Natural killer cell (primary cell): ENCODE measurements at regions not wholly inside any gene's neighbourhood (a gene's known extent, or its start where the extent isn't known, plus 50 kb on each side); places are given as distances from the start of the nearest gene placed in this dataset.

Experiments used
- ATAC-seq, 3 donors: fragments of 150-1000 bp in 2 of 3; fragments of 200-7000 bp in 1 of 3; cut with Tn5 transposase; 1 replicate in 1 of 3; 2 replicates in 2 of 3; pipeline ENCODE4 v1.10.0; 2021; ENCODE audit warnings: mild to moderate bottlenecking in 2 of 3, moderate library complexity in 2 of 3
- DNase-seq, 2 donors: peaks; one replicate each; pipeline versions ENCODE4 v3.0.0 to v3.0.0-alpha.2; 2013 to 2021; ENCODE audit warnings: mixed read lengths in 1 of 2
- H3K27ac ChIP-seq: one replicate; pipeline ENCODE4 v1.5.1; 2013; ENCODE audit warnings: mild to moderate bottlenecking, low read length
- H3K27me3 ChIP-seq: one replicate; pipeline ENCODE4 v1.6.1; 2013; ENCODE audit warnings: low read length; ENCODE audit not compliant: control insufficient read depth, insufficient read depth
- H3K36me3 ChIP-seq: one replicate; pipeline ENCODE4 v1.6.1; 2013; ENCODE audit warnings: low read length; ENCODE audit not compliant: control insufficient read depth, insufficient read depth
- H3K4me1 ChIP-seq: one replicate; pipeline ENCODE4 v1.6.1; 2013; ENCODE audit warnings: low read length; ENCODE audit not compliant: control insufficient read depth, insufficient read depth
- H3K4me3 ChIP-seq: one replicate; pipeline ENCODE4 v1.5.1; 2013; ENCODE audit warnings: low read length
- H3K9me3 ChIP-seq: one replicate; pipeline ENCODE4 v1.6.1; 2013; ENCODE audit warnings: low read length; ENCODE audit not compliant: control insufficient read depth, insufficient read depth
- H3K27ac Mint-ChIP-seq, 2 donors: one replicate each; pipeline ENCODE4 v1.8.0; 2022; ENCODE audit warnings: mild to moderate bottlenecking in 2 of 2, mixed read lengths in 2 of 2, moderate library complexity in 1 of 2
- H3K27me3 Mint-ChIP-seq, 2 donors: one replicate each; pipeline ENCODE4 v1.8.0; 2022; ENCODE audit warnings: low read depth in 2 of 2, mixed read lengths in 2 of 2
- H3K36me3 Mint-ChIP-seq: one replicate; pipeline ENCODE4 v1.8.0; 2022; ENCODE audit warnings: mixed read lengths
- H3K4me1 Mint-ChIP-seq, 2 donors: one replicate each; pipeline ENCODE4 v1.8.0; 2022; ENCODE audit warnings: mixed read lengths in 2 of 2
- H3K4me3 Mint-ChIP-seq: one replicate; pipeline ENCODE4 v1.8.0; 2022; ENCODE audit warnings: mild to moderate bottlenecking, moderate library complexity, mixed read lengths
- H3K9me3 Mint-ChIP-seq, 2 donors: one replicate each; pipeline ENCODE4 v1.8.0; 2022; ENCODE audit warnings: mixed read lengths in 2 of 2
- WGBS: methylation state at CpG from one replicate; pipeline ENCODE4 v1.1.7; 2013; ENCODE audit warnings: missing lambda C conversion rate; ENCODE audit not compliant: insufficient coverage; 5-methylcytosine and 5-hydroxymethylcytosine counted together
- intact Hi-C: fragments of 100-400 bp; cut with micrococcal nuclease; formaldehyde crosslinking; loops from one replicate; pipeline ENCODE4 v1.14.2; 2022
- TF ChIP-seq, protein P1 (sequence below): fragments of 200-600 bp; IDR thresholded peaks from one replicate; pipeline ENCODE4 v1.8.0; 2022; ENCODE audit warnings: antibody characterized with exemption

DNA sequence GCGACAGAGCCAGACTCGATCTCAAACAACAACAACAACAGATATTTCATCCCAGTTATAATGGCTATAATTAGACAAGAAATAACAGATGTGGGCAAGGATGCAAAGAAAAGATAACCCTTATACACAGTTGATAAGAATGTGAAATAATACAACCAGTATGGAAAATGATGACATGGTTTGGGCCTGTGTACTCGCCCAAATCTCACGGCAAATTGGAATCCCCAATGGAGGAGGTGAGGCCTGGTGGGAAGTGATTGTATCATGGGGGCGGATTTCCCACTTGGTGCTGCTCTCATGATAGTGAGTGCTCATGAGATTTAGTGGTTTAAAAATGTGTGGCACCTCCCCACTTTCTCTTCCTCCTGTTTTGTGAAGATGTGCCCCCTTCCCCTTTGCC, 104.1 kb downstream of the C11orf87 start:
- Histone ChIP-seq H3K36me3 (no peaks in the 10 kb centered on the region), H3K4me1 (no peaks in the 10 kb centered on the region), H3K27ac (no peak overlapping the region), H3K4me3 (no peak overlapping the region), H3K27me3 (no peaks in the 10 kb centered on the region), H3K9me3 (no peaks in the 10 kb centered on the region)
- peaks cover 8 to 9% of the 10 kb centered on the region in 2 donors for H3K9me3 Mint-ChIP-seq
- WGBS: 95% methylated on average over 3 of the region's 5 CpGs
- H3K36me3 Mint-ChIP-seq: no peaks in the 10 kb centered on the region
- TF ChIP-seq, protein P1, sequence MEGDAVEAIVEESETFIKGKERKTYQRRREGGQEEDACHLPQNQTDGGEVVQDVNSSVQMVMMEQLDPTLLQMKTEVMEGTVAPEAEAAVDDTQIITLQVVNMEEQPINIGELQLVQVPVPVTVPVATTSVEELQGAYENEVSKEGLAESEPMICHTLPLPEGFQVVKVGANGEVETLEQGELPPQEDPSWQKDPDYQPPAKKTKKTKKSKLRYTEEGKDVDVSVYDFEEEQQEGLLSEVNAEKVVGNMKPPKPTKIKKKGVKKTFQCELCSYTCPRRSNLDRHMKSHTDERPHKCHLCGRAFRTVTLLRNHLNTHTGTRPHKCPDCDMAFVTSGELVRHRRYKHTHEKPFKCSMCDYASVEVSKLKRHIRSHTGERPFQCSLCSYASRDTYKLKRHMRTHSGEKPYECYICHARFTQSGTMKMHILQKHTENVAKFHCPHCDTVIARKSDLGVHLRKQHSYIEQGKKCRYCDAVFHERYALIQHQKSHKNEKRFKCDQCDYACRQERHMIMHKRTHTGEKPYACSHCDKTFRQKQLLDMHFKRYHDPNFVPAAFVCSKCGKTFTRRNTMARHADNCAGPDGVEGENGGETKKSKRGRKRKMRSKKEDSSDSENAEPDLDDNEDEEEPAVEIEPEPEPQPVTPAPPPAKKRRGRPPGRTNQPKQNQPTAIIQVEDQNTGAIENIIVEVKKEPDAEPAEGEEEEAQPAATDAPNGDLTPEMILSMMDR: no peak
- DNase-seq (no peak), ATAC-seq (no peak)
- no peak overlapping the region for H3K27ac Mint-ChIP-seq
- no peaks in the 10 kb centered on the region for H3K4me1 Mint-ChIP-seq
- no peaks in the 10 kb centered on the region for H3K27me3 Mint-ChIP-seq
- no peak overlapping the region for H3K4me3 Mint-ChIP-seq
- intact Hi-C loops: no loop called here

DNA sequence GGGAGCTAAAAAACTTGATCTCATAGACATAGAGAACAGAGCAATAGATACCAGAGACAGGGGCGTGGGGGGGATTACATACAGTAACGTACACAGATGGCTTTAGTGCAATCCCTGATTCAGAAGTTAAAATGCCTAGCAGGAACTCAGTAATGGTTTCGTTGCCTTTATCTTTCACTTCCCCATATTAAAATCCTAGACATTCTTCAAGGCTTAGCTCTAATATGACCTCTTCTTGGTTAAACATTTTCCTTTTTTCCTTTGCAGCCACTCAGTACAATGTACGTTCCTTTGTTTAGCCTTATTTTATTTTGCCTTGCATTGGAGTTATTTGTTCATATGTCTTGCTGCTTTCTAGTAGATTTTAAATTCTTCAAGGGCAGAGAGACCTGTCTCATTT, 104.9 kb downstream of the C11orf87 start:
- Histone ChIP-seq H3K4me1 (no peaks in the 10 kb centered on the region), H3K9me3 (no peaks in the 10 kb centered on the region), H3K4me3 (no peak overlapping the region), H3K27me3 (no peaks in the 10 kb centered on the region), H3K27ac (no peak overlapping the region), H3K36me3 (no peaks in the 10 kb centered on the region)
- H3K4me3 Mint-ChIP-seq: no peak overlapping the region
- H3K4me1 Mint-ChIP-seq: no peaks in the 10 kb centered on the region
- no peak for ATAC-seq
- peaks cover 8 to 9% of the 10 kb centered on the region in 2 donors for H3K9me3 Mint-ChIP-seq
- TF ChIP-seq, protein P1: no peak
- no peak overlapping the region for H3K27ac Mint-ChIP-seq
- H3K36me3 Mint-ChIP-seq: no peaks in the 10 kb centered on the region
- intact Hi-C loops: no loop called here
- DNase-seq: no peak
- no peaks in the 10 kb centered on the region for H3K27me3 Mint-ChIP-seq
- 61% methylated on average over 3 of the region's 4 CpGs for WGBS

DNA sequence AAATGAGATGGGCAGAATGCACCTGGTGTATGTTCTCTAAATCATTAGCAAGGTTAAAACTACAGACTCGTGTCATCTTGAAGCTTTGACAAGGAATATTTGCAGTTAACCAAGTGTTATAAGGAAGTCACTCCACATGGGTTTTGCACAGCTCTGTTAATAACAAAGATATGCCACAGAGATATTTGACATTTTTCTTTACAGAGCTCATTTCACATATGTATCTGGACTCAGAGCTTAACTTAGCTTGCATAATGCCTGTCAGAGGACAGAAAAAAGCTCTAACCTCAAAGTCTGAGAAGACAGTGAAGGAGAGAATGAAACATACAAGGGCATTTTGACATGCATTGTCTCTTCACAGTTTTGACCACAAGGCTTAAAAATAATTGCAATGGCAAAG, 105.5 kb downstream of the C11orf87 start:
- Mint-ChIP-seq H3K4me1 (no peaks in the 10 kb centered on the region), H3K4me3 (no peak overlapping the region), H3K27me3 (no peaks in the 10 kb centered on the region), H3K36me3 (no peaks in the 10 kb centered on the region), H3K27ac (no peak overlapping the region), H3K9me3 (peaks cover 8 to 9% of the 10 kb centered on the region in 2 donors)
- DNase-seq (no peak), ATAC-seq (no peak)
- WGBS: 36% methylated on average over 1 of the region's 1 CpG
- Histone ChIP-seq H3K36me3 (no peaks in the 10 kb centered on the region), H3K27ac (no peak overlapping the region), H3K4me1 (no peaks in the 10 kb centered on the region), H3K9me3 (no peaks in the 10 kb centered on the region), H3K4me3 (no peak overlapping the region), H3K27me3 (no peaks in the 10 kb centered on the region)
- intact Hi-C loops: no loop called here
- TF ChIP-seq, protein P1: no peak

DNA sequence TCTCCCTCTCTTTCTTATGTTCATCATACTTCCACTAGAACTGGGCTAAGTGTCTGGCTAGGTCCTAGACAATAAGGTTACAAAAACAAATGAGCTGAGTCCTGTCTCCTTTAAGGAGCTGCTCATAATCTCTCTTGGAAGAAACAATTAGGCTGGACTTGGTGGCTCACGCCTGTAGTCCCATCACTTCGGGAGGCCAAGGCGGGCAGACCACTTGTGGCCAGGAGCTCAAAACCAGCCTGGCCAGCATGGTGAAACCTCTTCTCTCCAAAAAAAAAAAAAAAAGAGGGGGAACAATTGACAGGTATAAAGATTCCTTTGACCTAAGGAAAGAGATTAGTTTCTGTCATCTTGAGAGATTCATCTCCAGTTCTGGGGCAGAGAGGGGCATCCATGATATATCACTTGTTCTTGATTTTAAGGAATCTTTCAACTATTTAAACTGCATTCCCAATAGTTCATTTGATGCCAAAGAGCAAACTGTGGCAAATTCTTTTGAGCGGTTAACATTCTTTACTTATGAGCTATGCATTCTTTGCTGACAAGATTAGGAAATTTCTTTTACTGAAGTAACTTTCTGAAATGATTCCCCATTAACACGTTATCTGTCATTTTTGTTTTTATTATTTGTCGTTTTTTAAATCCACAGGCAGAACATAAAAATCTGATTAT, 125.5 kb downstream of the C11orf87 start:
- H3K4me1 ChIP-seq: no peaks in the 10 kb centered on the region
- H3K27me3 ChIP-seq: no peaks in the 10 kb centered on the region
- H3K36me3 Mint-ChIP-seq: no peaks in the 10 kb centered on the region
- DNase-seq: no peak
- TF ChIP-seq, protein P1: no peak
- no peak for ATAC-seq
- no peak overlapping the region for H3K27ac ChIP-seq
- no peaks in the 10 kb centered on the region for H3K4me1 Mint-ChIP-seq
- no peak overlapping the region for H3K4me3 Mint-ChIP-seq
- no peaks in the 10 kb centered on the region for H3K27me3 Mint-ChIP-seq
- WGBS: 98% methylated on average over 4 of the region's 6 CpGs
- no peaks in the 10 kb centered on the region for H3K36me3 ChIP-seq
- no peak overlapping the region for H3K27ac Mint-ChIP-seq
- H3K9me3 Mint-ChIP-seq: peaks cover 5 to 9% of the 10 kb centered on the region in 2 donors
- intact Hi-C loops: no loop called here
- H3K9me3 ChIP-seq: peaks cover 4% of the 10 kb centered on the region
- H3K4me3 ChIP-seq: no peak overlapping the region
